Hepatocyte (in vitro differentiated cells): ENCODE measurements at regions not wholly inside any gene's neighbourhood (a gene's known extent, or its start where the extent isn't known, plus 50 kb on each side); places are given as distances from the start of the nearest gene placed in this dataset.

Source experiments
- DNase-seq: peaks from one replicate; pipeline ENCODE4 v3.0.0-alpha.2; 2016; ENCODE audit warnings: low spot score
- H2AFZ ChIP-seq: fragments of 200-600 bp; sonication (generic); 2 replicates; pipeline ENCODE4 v1.6.0; 2016; ENCODE audit warnings: antibody characterized with exemption, mild to moderate bottlenecking
- H3K27ac ChIP-seq: fragments of 200-600 bp; sonication (generic); 2 replicates; pipeline ENCODE4 v1.5.1; 2016; ENCODE audit warnings: mild to moderate bottlenecking
- H3K27me3 ChIP-seq: fragments of 200-600 bp; sonication (generic); 2 replicates; pipeline ENCODE4 v1.6.1; 2016
- H3K36me3 ChIP-seq: fragments of 200-600 bp; sonication (generic); replicated peaks from 2 replicates; pipeline ENCODE4 v1.5.1; 2016; ENCODE audit warnings: low read depth; ENCODE audit not compliant: insufficient read depth
- H3K4me1 ChIP-seq: fragments of 200-600 bp; sonication (generic); 2 replicates; pipeline ENCODE4 v1.5.1; 2016; ENCODE audit warnings: mild to moderate bottlenecking, moderate library complexity; ENCODE audit not compliant: insufficient read depth
- H3K4me2 ChIP-seq: fragments of 200-600 bp; sonication (generic); 2 replicates; pipeline ENCODE4 v1.6.0; 2016
- H3K4me3 ChIP-seq: fragments of 200-600 bp; sonication (generic); 2 replicates; pipeline ENCODE4 v1.5.1; 2016; ENCODE audit warnings: mild to moderate bottlenecking
- H3K79me2 ChIP-seq: fragments of 200-600 bp; sonication (generic); 2 replicates; pipeline ENCODE4 v1.6.0; 2017; ENCODE audit warnings: mild to moderate bottlenecking
- H3K9me2 ChIP-seq: fragments of 200-600 bp; sonication (generic); replicated peaks from 2 replicates; pipeline ENCODE4 v1.6.0; 2017; ENCODE audit warnings: mild to moderate bottlenecking; ENCODE audit not compliant: insufficient read depth
- H3K9me3 ChIP-seq: fragments of 200-600 bp; sonication (generic); 2 replicates; pipeline ENCODE4 v1.5.1; 2016; ENCODE audit warnings: low read depth, mild to moderate bottlenecking
- H4K20me1 ChIP-seq: fragments of 200-600 bp; sonication (generic); 2 replicates; pipeline ENCODE4 v1.6.0; 2016; ENCODE audit warnings: mild to moderate bottlenecking; ENCODE audit not compliant: insufficient read depth, poor library complexity, severe bottlenecking
- CTCF ChIP-seq: fragments of 200-600 bp; sonication (generic); IDR thresholded peaks from 2 replicates; pipeline ENCODE4 v1.5.1; 2016; ENCODE audit warnings: antibody characterized with exemption, mild to moderate bottlenecking; ENCODE audit not compliant: poor library complexity
- EZH2 ChIP-seq: fragments of 200-600 bp; sonication (generic); IDR thresholded peaks from 2 replicates; pipeline ENCODE4 v1.6.1; 2016; ENCODE audit warnings: antibody characterized with exemption, mild to moderate bottlenecking, borderline replicate concordance
- EZH2phosphoT487 ChIP-seq: fragments of 200-600 bp; sonication (generic); IDR thresholded peaks from one replicate; pipeline ENCODE4 v1.6.1; 2018; ENCODE audit warnings: antibody characterized with exemption, mild to moderate bottlenecking, low read depth, moderate library complexity; ENCODE audit not compliant: unreplicated experiment, severe bottlenecking
- WGBS: methylation state at CpG from one replicate; pipeline ENCODE4 v1.1.6; 2016; ENCODE audit warnings: low lambda C conversion rate; ENCODE audit errors: missing lambda C conversion rate; 5-methylcytosine and 5-hydroxymethylcytosine counted together

GRCh38 chr16:6709736-6710135 is 622.9 kb upstream of the RBFOX1 start:
- no peak overlapping the region for H2AFZ ChIP-seq
- H3K36me3 ChIP-seq, result no peaks in the 10 kb centered on the region
- TF ChIP-seq EZH2 (no peak), EZH2phosphoT487 (no peak), CTCF (no peak)
- no peaks in the 10 kb centered on the region for H3K9me2 ChIP-seq
- no peaks in the 10 kb centered on the region for H3K9me3 ChIP-seq
- no peaks in the 10 kb centered on the region for H3K27me3 ChIP-seq
- no peak overlapping the region for H3K4me2 ChIP-seq
- H3K27ac ChIP-seq, result no peak overlapping the region
- WGBS, result 84% methylated on average over 9 of the region's 9 CpGs
- DNase-seq, result no peak
- no peaks in the 10 kb centered on the region for H4K20me1 ChIP-seq
- H3K4me3 ChIP-seq, result no peak overlapping the region
- H3K4me1 ChIP-seq, result no peaks in the 10 kb centered on the region
- no peaks in the 10 kb centered on the region for H3K79me2 ChIP-seq

DNA sequence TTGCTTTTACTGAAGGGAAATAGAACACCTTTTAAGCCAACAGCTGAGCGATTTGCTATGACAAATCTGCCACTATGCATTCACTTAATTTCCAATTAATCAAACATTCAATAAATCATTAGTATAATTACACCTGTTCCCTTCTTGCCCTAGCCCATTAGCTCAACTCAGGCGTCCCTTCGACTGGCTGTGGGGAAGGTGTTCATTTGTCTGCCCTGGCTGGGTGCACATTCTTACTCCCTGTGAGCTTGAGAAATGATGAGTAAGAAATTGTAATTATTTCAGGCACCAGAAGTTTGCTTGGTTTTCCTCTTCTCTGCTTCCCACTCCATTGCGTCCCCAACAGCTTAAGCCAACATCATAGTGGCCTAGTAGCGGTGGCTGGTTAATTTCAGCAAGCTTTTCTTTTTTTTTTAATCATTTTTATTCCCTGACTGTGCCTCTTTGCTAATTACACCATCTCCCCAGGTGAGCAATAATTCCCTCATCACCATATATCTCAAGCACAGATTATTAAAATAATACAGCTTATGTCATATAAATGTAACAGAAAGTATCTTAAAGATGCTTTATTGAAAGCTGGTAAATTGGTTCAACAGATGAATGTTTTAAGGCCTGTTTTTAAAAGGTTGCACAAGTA is 623.9 kb upstream of the RBFOX1 start:
- no peak for DNase-seq
- no peaks in the 10 kb centered on the region for H3K9me3 ChIP-seq
- H4K20me1 ChIP-seq, result no peaks in the 10 kb centered on the region
- no peak overlapping the region for H2AFZ ChIP-seq
- no peaks in the 10 kb centered on the region for H3K9me2 ChIP-seq
- H3K27me3 ChIP-seq, result no peaks in the 10 kb centered on the region
- no peak overlapping the region for H3K27ac ChIP-seq
- no peak overlapping the region for H3K4me3 ChIP-seq
- TF ChIP-seq CTCF (no peak), EZH2phosphoT487 (no peak), EZH2 (no peak)
- WGBS, result 83% methylated on average over 5 of the region's 5 CpGs
- H3K36me3 ChIP-seq, result no peaks in the 10 kb centered on the region
- no peak overlapping the region for H3K4me2 ChIP-seq
- no peaks in the 10 kb centered on the region for H3K79me2 ChIP-seq
- H3K4me1 ChIP-seq, result no peaks in the 10 kb centered on the region

DNA sequence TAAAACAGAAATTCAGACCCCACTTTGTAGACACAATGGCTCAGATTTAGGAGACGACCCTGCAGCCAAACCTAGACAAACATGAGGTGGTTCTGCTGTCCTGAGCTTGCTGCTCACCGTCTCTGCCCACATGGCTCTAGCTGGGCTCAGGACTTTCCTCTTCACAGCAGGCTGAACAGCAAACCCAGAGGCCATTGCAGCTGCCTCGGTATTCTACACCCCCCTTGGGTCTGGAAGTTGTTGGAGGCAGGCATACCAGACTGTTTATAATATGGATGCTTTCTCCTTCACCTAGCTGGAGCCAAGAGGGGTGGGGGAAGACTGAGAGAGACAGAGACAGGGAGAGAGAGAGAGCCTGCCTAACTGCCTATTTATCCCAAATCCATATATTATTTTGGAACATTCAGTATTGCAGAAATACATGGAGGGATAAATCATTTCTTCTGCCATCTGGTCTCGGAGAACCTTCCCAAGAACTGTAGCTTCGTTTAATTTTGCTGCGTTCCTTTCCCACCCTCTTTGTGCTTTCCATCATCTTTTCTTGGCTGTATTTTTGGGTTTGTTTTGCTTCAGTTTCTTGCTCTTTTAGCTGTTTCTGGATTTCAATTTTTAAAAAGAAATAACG is 628.2 kb upstream of the RBFOX1 start:
- H4K20me1 ChIP-seq, result no peaks in the 10 kb centered on the region
- H3K9me2 ChIP-seq, result no peaks in the 10 kb centered on the region
- TF ChIP-seq EZH2 (no peak), EZH2phosphoT487 (no peak), CTCF (no peak)
- WGBS, result 50% methylated on average over 7 of the region's 7 CpGs
- H3K4me3 ChIP-seq, result no peak overlapping the region
- H3K79me2 ChIP-seq, result no peaks in the 10 kb centered on the region
- no peak for DNase-seq
- H2AFZ ChIP-seq, result no peak overlapping the region
- no peaks in the 10 kb centered on the region for H3K27me3 ChIP-seq
- no peak overlapping the region for H3K4me2 ChIP-seq
- no peaks in the 10 kb centered on the region for H3K36me3 ChIP-seq
- H3K4me1 ChIP-seq, result no peaks in the 10 kb centered on the region
- no peak overlapping the region for H3K27ac ChIP-seq
- H3K9me3 ChIP-seq, result no peaks in the 10 kb centered on the region
